Small intestine (tissue), 7 donors: ENCODE measurements at regions not wholly inside any gene's neighbourhood (a gene's known extent, or its start where the extent isn't known, plus 50 kb on each side); places are given as distances from the start of the nearest gene placed in this dataset.

Experiments
- DNase-seq, 2 donors: peaks; one replicate each; pipeline versions ENCODE4 v3.0.0 to v3.0.0-alpha.2; 2013
- FAIRE-seq: peaks from 2 replicates; lab custom pipeline; 2012; peaks lifted over from hg19 to GRCh38; lab: Jason Lieb, UNC
- H3K27ac ChIP-seq, 3 donors: one replicate each; pipeline ENCODE4 v1.5.1; 2013; ENCODE audit warnings: low read length in 2 of 3, mild to moderate bottlenecking in 2 of 3, control low read depth in 1 of 3, inconsistent platforms in 1 of 3, low read depth in 1 of 3, moderate library complexity in 1 of 3
- H3K27me3 ChIP-seq, 3 donors: one replicate each; pipeline ENCODE4 v1.6.1; 2013; ENCODE audit warnings: low read length in 3 of 3, inconsistent platforms in 1 of 3; ENCODE audit not compliant: control insufficient read depth in 3 of 3, insufficient read depth in 3 of 3
- H3K36me3 ChIP-seq, 3 donors: one replicate each; pipeline ENCODE4 v1.6.1; 2013; ENCODE audit warnings: low read length in 3 of 3, inconsistent platforms in 1 of 3, low read depth in 1 of 3, mild to moderate bottlenecking in 1 of 3, moderate library complexity in 1 of 3; ENCODE audit not compliant: control insufficient read depth in 3 of 3, insufficient read depth in 2 of 3
- H3K4me1 ChIP-seq, 3 donors: one replicate each; pipeline ENCODE4 v1.6.1; 2013; ENCODE audit warnings: low read length in 2 of 3, inconsistent platforms in 1 of 3, low read depth in 1 of 3, mild to moderate bottlenecking in 1 of 3, moderate library complexity in 1 of 3; ENCODE audit not compliant: control insufficient read depth in 3 of 3, insufficient read depth in 2 of 3
- H3K4me3 ChIP-seq, 3 donors: one replicate each; pipeline ENCODE4 v1.5.1; 2013; ENCODE audit warnings: low read length in 3 of 3, control low read depth in 1 of 3, inconsistent platforms in 1 of 3, low read depth in 1 of 3, mild to moderate bottlenecking in 1 of 3, moderate library complexity in 1 of 3
- H3K9me3 ChIP-seq, 2 donors: one replicate each; pipeline ENCODE4 v1.6.1; 2013; ENCODE audit warnings: low read depth in 1 of 2, low read length in 1 of 2; ENCODE audit not compliant: control insufficient read depth in 2 of 2, insufficient read depth in 1 of 2
- WGBS, 3 donors: extraction: QIAGEN DNeasy Blood & Tissue Kit; methylation state at CpG; one replicate each; pipeline ENCODE4 v1.1.7; 2013; 5-methylcytosine and 5-hydroxymethylcytosine counted together
- donor health status: healthy with polysubstance abuse.
- donor health status: control.
- donor health status: control.
- donor health status: Bipolar disorder and iron deficiency.
- donor health status: healthy.

DNA sequence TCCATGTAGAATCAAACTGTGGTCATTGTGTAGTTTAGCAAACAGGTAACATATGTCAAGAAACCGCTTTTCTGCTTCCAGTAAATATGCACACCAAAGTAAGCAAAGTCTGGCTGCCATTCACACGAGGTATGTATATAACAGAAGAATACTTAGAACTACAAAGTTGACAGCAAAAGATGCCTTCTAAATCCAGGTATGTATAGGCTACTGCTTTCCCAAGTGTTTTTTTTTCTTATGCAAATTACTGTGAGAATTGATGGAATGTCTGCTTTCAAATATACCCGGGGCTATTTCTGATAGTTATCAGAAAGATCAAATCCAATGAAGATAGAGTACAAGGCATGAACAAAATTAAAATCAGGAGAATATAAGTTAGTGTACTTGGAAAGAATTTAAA is 229.2 kb downstream of the HACE1 start:
- H3K27me3 ChIP-seq: peaks cover 0 to under 1% (median 0%) of the 10 kb centered on the region in 3 donors
- FAIRE-seq (no peak), DNase-seq (no peak)
- no peak overlapping the region for H3K27ac ChIP-seq
- H3K4me3 ChIP-seq: no peak overlapping the region
- no peaks in the 10 kb centered on the region for H3K36me3 ChIP-seq
- H3K4me1 ChIP-seq: no peaks in the 10 kb centered on the region
- H3K9me3 ChIP-seq: no peaks in the 10 kb centered on the region
- WGBS, 3 donors: 50 to 59% (median 54%) methylated on average over 3 of the region's 3 CpGs

GRCh38 chr6:104629826-104630225 is 229.9 kb downstream of the HACE1 start:
- H3K4me1 ChIP-seq: no peaks in the 10 kb centered on the region
- DNase-seq: no peak

GRCh38 chr6:104625536-104625935 is 234.2 kb downstream of the HACE1 start:
- H3K27ac ChIP-seq: no peak overlapping the region
- H3K36me3 ChIP-seq: no peaks in the 10 kb centered on the region
- DNase-seq: no peak
- no peaks in the 10 kb centered on the region for H3K9me3 ChIP-seq
- no peaks in the 10 kb centered on the region for H3K4me1 ChIP-seq
- 73 to 79% (median 77%) methylated on average over 5 of the region's 5 CpGs for WGBS, 3 donors
- FAIRE-seq: no peak
- H3K4me3 ChIP-seq: no peak overlapping the region
- H3K27me3 ChIP-seq: peaks cover 0 to 2% (median 0%) of the 10 kb centered on the region in 3 donors

More at GRCh38 chr6:104629826-104630225, 229.9 kb downstream of the HACE1 start:
- H3K27ac ChIP-seq: no peak overlapping the region
- H3K4me3 ChIP-seq: no peak overlapping the region
- no peak for FAIRE-seq
- no peaks in the 10 kb centered on the region for H3K9me3 ChIP-seq
- WGBS, 3 donors: 47 to 68% (median 56%) methylated on average over 4 of the region's 4 CpGs
- peaks cover 0 to 2% (median 0%) of the 10 kb centered on the region in 3 donors for H3K27me3 ChIP-seq
- no peaks in the 10 kb centered on the region for H3K36me3 ChIP-seq

DNA sequence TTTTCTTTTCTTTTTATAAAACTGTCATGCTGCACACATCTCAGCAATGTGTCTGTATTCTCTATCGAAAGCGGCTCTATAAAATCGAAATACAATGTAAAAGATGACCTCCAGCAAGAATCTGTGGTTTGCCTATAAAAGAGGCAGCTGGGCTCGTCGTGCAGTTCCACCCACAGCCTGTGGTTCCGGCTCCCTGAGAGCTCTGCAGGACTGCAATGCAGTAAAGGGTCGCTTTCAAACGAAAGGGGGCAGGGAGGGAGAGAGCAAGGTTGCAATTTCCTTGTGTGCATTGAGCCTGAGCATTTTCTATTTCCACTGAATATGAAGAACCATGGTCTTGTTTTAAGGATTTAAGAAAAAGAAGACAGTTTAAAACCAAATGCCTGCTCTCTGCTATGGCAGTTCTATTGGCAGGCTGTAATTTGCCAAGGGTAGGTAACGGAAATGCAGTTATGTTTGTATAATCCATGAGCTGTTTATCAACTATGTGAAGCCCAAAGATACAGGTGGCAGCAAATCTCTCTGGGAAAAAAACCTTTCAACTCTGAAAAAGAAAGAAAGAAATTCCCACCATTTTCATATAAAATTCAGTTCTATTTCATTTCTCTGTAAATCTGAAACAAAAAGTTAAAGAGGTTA is 236.5 kb downstream of the HACE1 start:
- DNase-seq (no peak), FAIRE-seq (no peak)
- H3K27me3 ChIP-seq: peaks cover 0 to 2% (median 0%) of the 10 kb centered on the region in 3 donors
- 38 to 43% (median 41%) methylated on average over 9 of the region's 9 CpGs for WGBS, 3 donors
- H3K9me3 ChIP-seq: no peaks in the 10 kb centered on the region
- no peak overlapping the region for H3K4me3 ChIP-seq
- no peak overlapping the region for H3K27ac ChIP-seq
- H3K36me3 ChIP-seq: no peaks in the 10 kb centered on the region
- H3K4me1 ChIP-seq: no peaks in the 10 kb centered on the region

DNA sequence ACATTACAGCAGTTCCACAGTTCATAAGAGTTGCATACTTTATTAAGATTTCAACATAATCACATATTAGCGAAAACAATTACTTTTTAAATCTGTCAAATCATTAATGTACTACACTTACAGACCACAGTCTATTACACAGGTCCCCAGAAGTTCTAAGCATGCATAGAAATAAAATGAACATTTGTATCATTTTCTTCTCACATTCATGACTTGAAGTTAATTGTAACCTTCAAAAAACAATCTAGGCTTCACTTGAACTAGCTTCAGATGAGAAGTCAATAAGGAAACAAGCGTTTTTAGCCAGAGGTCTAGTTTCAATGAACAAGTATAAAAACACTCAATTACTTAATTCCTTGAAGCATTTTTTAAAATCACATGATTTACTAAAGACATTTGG is 238.3 kb downstream of the HACE1 start:
- 79 to 85% (median 82%) methylated on average over 2 of the region's 2 CpGs for WGBS, 3 donors
- DNase-seq (no peak), FAIRE-seq (no peak)
- Histone ChIP-seq H3K36me3 (no peaks in the 10 kb centered on the region), H3K27me3 (peaks cover 0 to 2% (median 0%) of the 10 kb centered on the region in 3 donors), H3K4me1 (no peaks in the 10 kb centered on the region), H3K4me3 (no peak overlapping the region), H3K9me3 (no peaks in the 10 kb centered on the region), H3K27ac (no peak overlapping the region)

GRCh38 chr6:104617591-104617990 is 242.1 kb downstream of the HACE1 start:
- Histone ChIP-seq H3K4me1 (no peaks in the 10 kb centered on the region), H3K4me3 (no peak overlapping the region), H3K27me3 (no peaks in the 10 kb centered on the region), H3K36me3 (no peaks in the 10 kb centered on the region), H3K27ac (no peak overlapping the region), H3K9me3 (no peaks in the 10 kb centered on the region)
- no peak for DNase-seq
- FAIRE-seq: no peak
- WGBS, 3 donors: 66 to 72% (median 67%) methylated on average over 4 of the region's 4 CpGs

DNA sequence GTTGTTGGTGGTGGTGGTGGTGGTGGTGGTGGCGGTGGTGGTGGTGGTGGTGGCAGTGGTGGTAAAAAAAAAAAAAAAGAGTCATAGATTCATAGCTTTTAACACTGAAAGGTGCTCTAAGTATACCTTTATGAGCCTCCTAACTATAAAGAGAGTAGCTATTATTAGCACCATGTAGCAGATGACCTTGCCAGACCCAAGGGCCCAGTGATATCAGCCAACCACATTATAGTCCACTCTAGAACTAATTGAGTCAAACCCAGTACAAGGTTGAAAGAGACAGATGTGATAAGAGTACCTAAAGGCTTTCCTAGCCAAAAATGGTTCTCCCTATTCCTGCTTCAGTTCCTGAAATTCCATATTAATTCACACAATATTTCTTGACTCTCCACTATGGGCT is 245.3 kb downstream of the HACE1 start:
- H3K36me3 ChIP-seq: no peaks in the 10 kb centered on the region
- FAIRE-seq (no peak), DNase-seq (no peak)
- H3K27me3 ChIP-seq: no peaks in the 10 kb centered on the region
- peaks cover 0 to 2% of the 10 kb centered on the region in 2 donors for H3K9me3 ChIP-seq
- H3K4me1 ChIP-seq: no peaks in the 10 kb centered on the region
- H3K4me3 ChIP-seq: no peak overlapping the region
- no peak overlapping the region for H3K27ac ChIP-seq
- WGBS, 3 donors: 87 to 100% (median 92%) methylated on average over 1 of the region's 1 CpG

- Histone ChIP-seq H3K4me3 (no peak overlapping the region), H3K9me3 (peaks cover 0 to 2% of the 10 kb centered on the region in 2 donors), H3K27me3 (no peaks in the 10 kb centered on the region), H3K27ac (no peak overlapping the region), H3K4me1 (no peaks in the 10 kb centered on the region), H3K36me3 (no peaks in the 10 kb centered on the region)
- FAIRE-seq (no peak), DNase-seq (no peak)
- 48 to 56% (median 56%) methylated on average over 4 of the region's 4 CpGs for WGBS, 3 donors
These were observed 246.2 kb downstream of the HACE1 start for GRCh38 chr6:104613416-104614001.
